ENCODE measurements at regions not wholly inside any gene's neighbourhood (a gene's known extent, or its start where the extent isn't known, plus 50 kb on each side); places are given as distances from the start of the nearest gene placed in this dataset. TPM values are rescaled to one million over a fixed set of nuclear protein-coding genes. Genes with fewer than 3 reads are reported as not detected.

- no peak overlapping the region for H3K9ac ChIP-seq (ENCODE audit: low read length)
- CTCF ChIA-PET: no interaction called here
- TF ChIP-seq EZH2 (IDR thresholded peaks at IDR 0.05; ENCODE audit: borderline replicate concordance, insufficient read depth, low read depth, low read length, poor library complexity, severe bottlenecking): no peak
- TF ChIP-seq CTCF (IDR thresholded peaks at IDR 0.05): no peak
Measured at GRCh38 chr4:114547340-114548134, 51.1 kb upstream of the UGT8 start.

More at GRCh38 chr4:114547340-114548134, 51.1 kb upstream of the UGT8 start:
- Histone ChIP-seq H3K27ac (ENCODE audit: low read length in 2 of 2) (no peak overlapping the region), H4K20me1 (ENCODE audit: control insufficient read depth, insufficient read depth, low read length, poor library complexity, severe bottlenecking) (no peaks in the 10 kb centered on the region), H3K79me2 (ENCODE audit: control insufficient read depth, insufficient read depth, low read length) (no peaks in the 10 kb centered on the region), H3K36me3 (replicated peaks in 1 of 2; ENCODE audit: control extremely low read depth in 1 of 2, control insufficient read depth in 1 of 2, extremely low read depth in 1 of 2, insufficient read depth in 2 of 2, low read length in 1 of 2) (no peaks in the 10 kb centered on the region), H3K4me3 (ENCODE audit: control extremely low read depth in 1 of 5, extremely low read depth in 1 of 5, insufficient read depth in 1 of 5, low read depth in 2 of 5, low read length in 4 of 5) (no peak overlapping the region), H3K27me3 (replicated peaks in 1 of 4; ENCODE audit: control extremely low read depth in 1 of 4, control insufficient read depth in 3 of 4, insufficient read depth in 4 of 4, low read length in 3 of 4) (no peaks in the 10 kb centered on the region), H3K9me3 (ENCODE audit: control extremely low read depth in 1 of 3, control insufficient read depth in 2 of 3, insufficient read depth in 1 of 3, low read length in 2 of 3) (peaks cover 0 to 9% (median 0%) of the 10 kb centered on the region in 3 donors), H2AFZ (ENCODE audit: insufficient read depth, low read depth, low read length, poor library complexity, severe bottlenecking) (no peak overlapping the region), H3K4me2 (replicated peaks; ENCODE audit: low read depth, low read length, poor library complexity, severe bottlenecking) (no peak overlapping the region), H3K4me1 (ENCODE audit: control insufficient read depth in 2 of 2, insufficient read depth in 2 of 2, low read length in 2 of 2) (no peaks in the 10 kb centered on the region)
- Mint-ChIP-seq H3K9me3 (ENCODE audit: insufficient read depth) (peaks cover 6% of the 10 kb centered on the region), H3K27me3 (no peaks in the 10 kb centered on the region), H3K4me1 (no peaks in the 10 kb centered on the region), H3K27ac (no peak overlapping the region), H3K4me3 (no peak overlapping the region)
- intact Hi-C loops (cut with micrococcal nuclease): no loop called here
- POLR2A ChIA-PET: no interaction called here
- 83% methylated on average over 1 of the region's 2 CpGs for WGBS (ENCODE audit: insufficient coverage)
- DNase-seq: no peak
- no peak for ATAC-seq (ENCODE audit: low read depth)

Small RNAs in the stretch of these regions (small RNA-seq; reads per million reads assigned to genes)
- not detected for gene AC093815.1 (ENCODE audit: insufficient read length, low read depth, low replicate concordance)
